Left ventricle myocardium inferior (tissue), 1 donor: ENCODE measurements at regions not wholly inside any gene's neighbourhood (a gene's known extent, or its start where the extent isn't known, plus 50 kb on each side); places are given as distances from the start of the nearest gene placed in this dataset.
"Not testable (repeated sequence)": the region's sequence is repeated elsewhere in the genome, so short reads cannot be mapped to it uniquely, and the experiment has no call there.

Source experiments
- DNase-seq: peaks from one replicate; pipeline ENCODE4 v3.0.0-alpha.2; 2020
- H3K27ac ChIP-seq: fragments of 200-600 bp; replicated peaks from 2 replicates; pipeline ENCODE4 v1.8.0; 2021
- H3K27me3 ChIP-seq: fragments of 200-600 bp; 2 replicates; pipeline ENCODE4 v1.8.0; 2021; ENCODE audit warnings: low read depth
- H3K36me3 ChIP-seq: fragments of 200-600 bp; 2 replicates; pipeline ENCODE4 v1.8.0; 2021
- H3K4me1 ChIP-seq: fragments of 200-600 bp; 2 replicates; pipeline ENCODE4 v1.8.0; 2021
- H3K4me3 ChIP-seq: fragments of 200-600 bp; 2 replicates; pipeline ENCODE4 v1.8.0; 2021; ENCODE audit warnings: mild to moderate bottlenecking, moderate library complexity
- H3K9me3 ChIP-seq: fragments of 200-600 bp; replicated peaks from 2 replicates; pipeline ENCODE4 v1.8.0; 2021
- intact Hi-C: fragments of 100-400 bp; cut with micrococcal nuclease; formaldehyde crosslinking; loops from one replicate; pipeline ENCODE4 v1.11.0; 2022
- TF ChIP-seq, protein P1 (sequence below): fragments of 200-600 bp; IDR thresholded peaks from 2 replicates; pipeline ENCODE4 v1.8.0; 2021; ENCODE audit warnings: antibody characterized with exemption, mild to moderate bottlenecking, borderline replicate concordance
- donor health status: DM: no; HTN: yes; CAD: no; lungs with severe emphysema.

DNA sequence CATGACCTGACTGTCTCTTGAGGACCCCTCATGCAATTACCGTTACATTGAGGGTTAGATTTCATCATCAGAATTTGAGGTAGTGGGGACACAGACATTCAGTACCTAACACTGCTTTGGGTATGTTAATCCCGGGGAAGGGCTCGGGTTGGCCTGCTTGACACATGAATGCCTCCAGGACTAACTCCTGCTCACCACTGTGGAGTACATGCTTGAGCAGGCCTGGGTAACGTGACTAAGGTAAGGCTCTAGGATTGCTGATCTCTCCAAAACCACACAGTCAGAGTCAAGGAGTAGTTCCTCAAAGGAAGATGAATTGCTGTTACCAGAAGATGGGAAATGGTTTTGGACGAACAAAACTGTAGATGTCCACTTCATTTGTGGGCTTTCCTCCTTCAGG lies 376.3 kb upstream of the ZNF462 start:
- intact Hi-C loops, result no loop called here
- Histone ChIP-seq H3K4me1 (peaks cover 12% of the 10 kb centered on the region), H3K27ac (no peak overlapping the region), H3K4me3 (no peak overlapping the region), H3K27me3 (no peaks in the 10 kb centered on the region), H3K36me3 (no peaks in the 10 kb centered on the region), H3K9me3 (no peaks in the 10 kb centered on the region)
- TF ChIP-seq, protein P1, sequence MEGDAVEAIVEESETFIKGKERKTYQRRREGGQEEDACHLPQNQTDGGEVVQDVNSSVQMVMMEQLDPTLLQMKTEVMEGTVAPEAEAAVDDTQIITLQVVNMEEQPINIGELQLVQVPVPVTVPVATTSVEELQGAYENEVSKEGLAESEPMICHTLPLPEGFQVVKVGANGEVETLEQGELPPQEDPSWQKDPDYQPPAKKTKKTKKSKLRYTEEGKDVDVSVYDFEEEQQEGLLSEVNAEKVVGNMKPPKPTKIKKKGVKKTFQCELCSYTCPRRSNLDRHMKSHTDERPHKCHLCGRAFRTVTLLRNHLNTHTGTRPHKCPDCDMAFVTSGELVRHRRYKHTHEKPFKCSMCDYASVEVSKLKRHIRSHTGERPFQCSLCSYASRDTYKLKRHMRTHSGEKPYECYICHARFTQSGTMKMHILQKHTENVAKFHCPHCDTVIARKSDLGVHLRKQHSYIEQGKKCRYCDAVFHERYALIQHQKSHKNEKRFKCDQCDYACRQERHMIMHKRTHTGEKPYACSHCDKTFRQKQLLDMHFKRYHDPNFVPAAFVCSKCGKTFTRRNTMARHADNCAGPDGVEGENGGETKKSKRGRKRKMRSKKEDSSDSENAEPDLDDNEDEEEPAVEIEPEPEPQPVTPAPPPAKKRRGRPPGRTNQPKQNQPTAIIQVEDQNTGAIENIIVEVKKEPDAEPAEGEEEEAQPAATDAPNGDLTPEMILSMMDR, result no peak
- no peak for DNase-seq

DNA sequence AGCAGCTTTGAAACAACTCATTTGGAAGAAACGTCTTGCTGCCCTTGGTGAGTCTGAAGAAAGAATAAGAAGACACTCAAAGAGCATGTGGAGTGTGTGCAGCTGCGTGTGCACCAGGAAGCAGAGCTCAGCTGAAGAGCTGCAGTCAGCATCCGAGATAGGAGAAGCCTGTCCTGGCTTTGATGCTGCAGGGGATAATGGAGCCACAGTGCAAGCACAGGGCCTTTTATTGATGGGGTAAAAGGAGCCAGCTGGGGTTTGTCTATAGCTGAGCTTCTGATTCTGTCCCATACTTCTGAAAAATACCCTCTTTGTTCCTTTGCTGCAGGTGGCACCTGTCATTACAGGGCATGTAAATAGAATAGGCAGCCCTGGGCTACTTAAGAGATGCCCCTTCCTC lies 375.7 kb upstream of the ZNF462 start:
- no peaks in the 10 kb centered on the region for H3K9me3 ChIP-seq
- TF ChIP-seq, protein P1, result no peak
- no peaks in the 10 kb centered on the region for H3K36me3 ChIP-seq
- H3K4me1 ChIP-seq, result peaks cover 12% of the 10 kb centered on the region
- no peak for DNase-seq
- H3K4me3 ChIP-seq, result no peak overlapping the region
- no peaks in the 10 kb centered on the region for H3K27me3 ChIP-seq
- H3K27ac ChIP-seq, result no peak overlapping the region
- intact Hi-C loops, result no loop called here

DNA sequence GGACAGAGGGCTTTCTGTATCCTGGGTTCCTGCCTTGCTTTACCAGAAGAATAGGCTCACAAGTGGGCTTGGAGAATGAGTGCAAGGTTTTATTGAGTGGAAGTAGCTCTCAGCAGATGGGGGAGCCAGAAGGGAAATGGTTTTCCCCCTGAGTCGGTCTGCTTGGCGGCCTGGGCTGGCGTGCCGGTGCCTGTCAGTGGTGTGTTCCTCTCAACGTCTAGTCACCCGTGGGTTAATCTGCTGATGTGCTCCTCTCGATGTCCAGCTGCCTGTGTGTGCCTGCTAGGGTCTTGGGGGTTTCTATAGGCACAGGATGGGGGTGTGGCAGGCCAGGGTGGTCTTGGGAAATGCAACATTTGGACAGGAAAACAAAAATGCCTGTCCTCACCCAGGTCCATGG lies 370.8 kb upstream of the ZNF462 start:
- H3K9me3 ChIP-seq, H3K27me3 ChIP-seq, H3K4me1 ChIP-seq, DNase-seq, H3K36me3 ChIP-seq, intact Hi-C loops, H3K4me3 ChIP-seq, H3K27ac ChIP-seq: not testable (repeated sequence)

DNA sequence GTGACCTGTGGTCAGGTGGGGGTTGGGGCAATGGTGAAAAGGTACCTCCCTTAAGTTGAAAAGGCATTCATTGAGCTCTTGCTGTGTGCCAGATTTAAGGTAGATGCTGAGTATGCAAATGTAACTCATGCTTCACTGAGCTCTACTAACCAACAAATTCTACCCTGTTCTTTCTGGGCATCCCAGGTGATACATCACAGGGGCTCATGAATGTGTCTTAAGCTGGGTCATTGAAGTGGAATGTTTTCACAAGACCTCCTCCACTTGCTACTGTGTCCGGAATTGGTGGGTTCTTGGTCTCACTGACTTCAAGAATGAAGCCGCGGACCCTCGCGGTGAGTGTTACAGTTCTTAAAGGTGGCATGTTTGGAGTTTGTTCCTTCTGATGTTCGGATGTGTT lies 362.8 kb upstream of the ZNF462 start:
- DNase-seq, result no peak
- H3K27ac ChIP-seq, result no peak overlapping the region
- H3K9me3 ChIP-seq, result no peaks in the 10 kb centered on the region
- H3K27me3 ChIP-seq, result no peaks in the 10 kb centered on the region
- intact Hi-C loops, result no loop called here
- no peaks in the 10 kb centered on the region for H3K4me1 ChIP-seq
- TF ChIP-seq, protein P1, result no peak
- no peaks in the 10 kb centered on the region for H3K36me3 ChIP-seq
- H3K4me3 ChIP-seq, result no peak overlapping the region

DNA sequence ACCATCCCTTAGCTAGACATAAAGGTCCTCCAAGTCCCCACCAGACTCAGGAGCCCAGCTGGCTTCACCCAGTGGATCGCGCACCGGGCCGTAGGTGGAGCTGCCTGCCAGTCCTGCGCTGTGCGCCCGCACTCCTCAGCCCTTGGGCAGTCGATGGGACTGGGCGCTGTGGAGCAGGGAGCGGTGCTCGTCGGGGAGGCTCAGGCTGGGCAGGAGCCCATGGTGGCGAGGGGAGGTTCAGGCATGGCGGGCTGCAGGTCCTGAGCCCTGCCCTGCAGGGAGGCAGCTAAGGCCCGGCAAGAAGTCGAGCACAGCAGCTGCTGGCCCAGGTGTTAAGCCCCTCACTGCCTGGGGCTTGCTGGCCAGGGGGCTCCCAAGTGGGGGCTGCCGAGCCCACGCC lies 361.8 kb upstream of the ZNF462 start:
- DNase-seq, H3K4me3 ChIP-seq, H3K27me3 ChIP-seq, H3K36me3 ChIP-seq, H3K9me3 ChIP-seq, H3K4me1 ChIP-seq, intact Hi-C loops, H3K27ac ChIP-seq: not testable (repeated sequence)

DNA sequence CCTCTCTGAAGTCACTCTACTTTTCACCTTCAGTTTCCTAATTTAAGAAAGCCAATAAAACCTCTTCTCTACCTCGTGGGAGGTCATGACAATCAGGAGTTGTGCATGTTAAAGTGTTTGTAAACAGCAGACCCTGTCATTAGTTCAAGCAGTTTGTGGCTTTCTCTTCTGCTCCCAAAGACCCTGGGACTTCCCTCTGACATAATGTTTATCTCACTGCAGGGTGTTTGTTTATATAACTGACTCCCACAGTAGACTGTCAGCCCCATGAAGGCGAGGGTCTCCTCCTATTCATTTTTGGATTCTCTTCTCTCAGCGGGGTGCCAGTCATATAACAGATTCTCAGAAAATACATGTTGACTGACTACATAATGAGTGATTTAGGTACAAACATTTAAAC lies 360.0 kb upstream of the ZNF462 start:
- intact Hi-C loops, result no loop called here
- Histone ChIP-seq H3K36me3 (no peaks in the 10 kb centered on the region), H3K9me3 (no peaks in the 10 kb centered on the region), H3K27ac (no peak overlapping the region), H3K4me3 (no peak overlapping the region), H3K4me1 (peaks cover 4% of the 10 kb centered on the region), H3K27me3 (no peaks in the 10 kb centered on the region)
- TF ChIP-seq, protein P1, result no peak
- no peak for DNase-seq

DNA sequence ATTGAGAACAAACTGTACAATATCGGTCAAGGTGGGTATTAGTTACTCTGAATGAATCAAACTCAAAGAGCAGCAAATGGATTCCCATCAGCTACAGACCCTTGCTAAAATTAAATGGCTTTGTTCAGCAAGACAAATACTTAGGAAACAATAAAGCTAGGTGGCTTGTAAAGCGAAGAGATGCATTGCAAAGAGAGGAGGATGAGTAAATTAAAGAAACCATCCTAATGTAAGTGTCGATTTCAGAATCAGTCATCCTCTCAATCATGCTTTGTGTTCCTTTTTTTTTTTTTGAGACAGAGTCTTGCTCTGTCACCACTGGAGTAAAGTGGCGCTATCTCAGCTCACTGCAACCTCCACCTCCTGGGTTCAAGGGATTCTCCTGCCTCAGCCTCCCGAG lies 359.2 kb upstream of the ZNF462 start:
- Histone ChIP-seq H3K36me3 (no peaks in the 10 kb centered on the region), H3K9me3 (no peaks in the 10 kb centered on the region), H3K27me3 (no peaks in the 10 kb centered on the region), H3K4me1 (peaks cover 4% of the 10 kb centered on the region), H3K4me3 (no peak overlapping the region), H3K27ac (no peak overlapping the region)
- TF ChIP-seq, protein P1, result no peak
- intact Hi-C loops, result no loop called here
- DNase-seq, result no peak
